Fibroblast of mammary gland (primary cell): ENCODE measurements at regions not wholly inside any gene's neighbourhood (a gene's known extent, or its start where the extent isn't known, plus 50 kb on each side); places are given as distances from the start of the nearest gene placed in this dataset.
A peak's percentile ranks its signal among the peaks of the same experiment; 100 is the strongest.

Source experiments
- DNase-seq: peaks from one replicate; pipeline ENCODE4 v3.0.0-alpha.2; 2010; ENCODE audit warnings: low read depth
- H3K4me3 ChIP-seq: 2 replicates; pipeline ENCODE4 v1.5.1; 2011; ENCODE audit warnings: low read depth, mild to moderate bottlenecking, low read length, moderate library complexity; ENCODE audit not compliant: control insufficient read depth
- TF ChIP-seq, protein P1 (sequence below): conservative IDR thresholded peaks from 2 replicates; pipeline ENCODE4 v1.5.1; 2011; ENCODE audit warnings: low read depth, low read length, inconsistent platforms; ENCODE audit not compliant: control insufficient read depth, insufficient read depth

DNA sequence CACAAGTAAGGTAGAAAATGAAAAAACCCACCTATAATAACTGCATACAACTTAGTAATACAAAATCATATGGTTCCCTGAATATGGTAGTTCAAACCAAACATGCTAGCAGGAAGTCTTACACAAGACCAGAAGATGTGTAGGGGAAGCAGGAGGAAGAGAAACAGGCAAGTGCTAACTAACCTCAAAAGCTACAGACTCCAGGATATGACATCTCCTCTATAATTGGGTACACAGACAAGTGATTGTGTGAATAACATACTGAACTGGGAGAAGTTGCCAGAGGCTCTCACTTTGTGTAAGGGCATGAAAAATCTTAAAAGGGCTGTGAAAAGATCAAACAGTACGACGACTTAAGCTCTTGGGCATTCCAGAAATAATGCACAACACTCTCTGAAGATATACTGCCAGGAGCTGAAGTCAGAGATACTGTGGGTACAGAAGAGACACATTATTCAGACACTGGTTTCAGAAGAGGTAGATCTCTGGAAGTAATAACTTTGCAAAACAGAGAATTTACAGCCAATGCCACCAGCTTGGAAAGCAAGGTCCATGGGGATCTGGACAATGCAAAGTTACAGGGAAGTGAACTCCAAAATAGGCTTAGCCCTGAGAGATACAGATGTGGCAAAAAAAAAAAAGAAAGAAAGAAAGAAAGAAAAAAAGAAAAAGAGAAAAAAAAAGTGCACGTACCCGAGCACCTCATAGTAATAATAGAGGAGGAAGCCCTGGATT is 767.2 kb downstream of the TNS3 start:
- TF ChIP-seq, protein P1, sequence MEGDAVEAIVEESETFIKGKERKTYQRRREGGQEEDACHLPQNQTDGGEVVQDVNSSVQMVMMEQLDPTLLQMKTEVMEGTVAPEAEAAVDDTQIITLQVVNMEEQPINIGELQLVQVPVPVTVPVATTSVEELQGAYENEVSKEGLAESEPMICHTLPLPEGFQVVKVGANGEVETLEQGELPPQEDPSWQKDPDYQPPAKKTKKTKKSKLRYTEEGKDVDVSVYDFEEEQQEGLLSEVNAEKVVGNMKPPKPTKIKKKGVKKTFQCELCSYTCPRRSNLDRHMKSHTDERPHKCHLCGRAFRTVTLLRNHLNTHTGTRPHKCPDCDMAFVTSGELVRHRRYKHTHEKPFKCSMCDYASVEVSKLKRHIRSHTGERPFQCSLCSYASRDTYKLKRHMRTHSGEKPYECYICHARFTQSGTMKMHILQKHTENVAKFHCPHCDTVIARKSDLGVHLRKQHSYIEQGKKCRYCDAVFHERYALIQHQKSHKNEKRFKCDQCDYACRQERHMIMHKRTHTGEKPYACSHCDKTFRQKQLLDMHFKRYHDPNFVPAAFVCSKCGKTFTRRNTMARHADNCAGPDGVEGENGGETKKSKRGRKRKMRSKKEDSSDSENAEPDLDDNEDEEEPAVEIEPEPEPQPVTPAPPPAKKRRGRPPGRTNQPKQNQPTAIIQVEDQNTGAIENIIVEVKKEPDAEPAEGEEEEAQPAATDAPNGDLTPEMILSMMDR = no peak
- peak; percentile 20 for DNase-seq

DNA sequence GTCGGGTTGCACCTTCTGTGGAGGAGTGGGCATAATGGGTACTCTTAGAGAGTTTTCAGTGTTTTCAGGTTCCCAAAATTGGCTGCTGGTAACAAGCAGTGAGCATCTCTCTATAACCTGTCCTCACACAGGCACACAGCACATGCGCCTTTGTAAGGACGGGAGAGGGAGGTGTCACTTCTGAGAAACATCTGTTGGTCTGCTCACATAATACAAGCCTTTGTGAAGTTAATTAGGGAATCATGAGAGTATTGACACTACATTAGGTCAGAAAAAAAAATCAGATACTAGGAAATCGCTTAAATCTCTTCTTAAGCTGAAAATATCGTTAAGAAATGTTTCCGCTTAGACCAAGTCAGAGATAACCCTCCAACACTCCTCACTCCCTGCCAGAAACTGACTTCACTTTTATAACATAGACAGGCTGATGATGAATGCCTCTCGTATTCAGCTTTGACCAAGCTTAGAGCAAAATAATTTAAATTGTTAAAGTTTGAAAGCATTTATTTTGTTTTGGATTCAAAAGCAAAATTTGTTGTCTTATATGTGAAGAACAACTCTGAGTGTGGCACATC is 769.7 kb downstream of the TNS3 start:
- no peak overlapping the region for H3K4me3 ChIP-seq
- TF ChIP-seq, protein P1 = no peak
- peak; percentile 38 for DNase-seq

More for the DNA sequence above, 767.2 kb downstream of the TNS3 start:
- H3K4me3 ChIP-seq = no peak overlapping the region

DNA sequence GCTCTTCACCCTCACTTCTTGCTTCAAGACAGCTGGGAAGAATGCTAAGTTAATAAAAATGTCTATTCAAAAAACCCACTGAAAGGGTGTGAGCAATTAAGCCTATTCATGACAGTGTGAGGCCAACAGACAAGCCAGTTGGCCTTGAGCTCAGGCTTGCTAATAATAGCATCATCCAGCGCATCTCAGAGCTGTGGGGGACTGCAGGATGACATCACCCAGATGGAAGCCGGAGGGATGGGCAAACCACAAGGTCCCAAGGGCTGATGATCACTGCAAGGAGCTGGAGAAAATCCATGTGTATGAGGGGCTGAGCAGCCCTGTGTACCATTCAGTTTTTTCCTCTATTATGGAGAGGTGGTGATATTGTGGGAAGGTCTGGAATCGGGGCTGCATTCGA is 770.4 kb downstream of the TNS3 start:
- no peak overlapping the region for H3K4me3 ChIP-seq
- DNase-seq = peak; percentile 98
- TF ChIP-seq, protein P1 = no peak

DNA sequence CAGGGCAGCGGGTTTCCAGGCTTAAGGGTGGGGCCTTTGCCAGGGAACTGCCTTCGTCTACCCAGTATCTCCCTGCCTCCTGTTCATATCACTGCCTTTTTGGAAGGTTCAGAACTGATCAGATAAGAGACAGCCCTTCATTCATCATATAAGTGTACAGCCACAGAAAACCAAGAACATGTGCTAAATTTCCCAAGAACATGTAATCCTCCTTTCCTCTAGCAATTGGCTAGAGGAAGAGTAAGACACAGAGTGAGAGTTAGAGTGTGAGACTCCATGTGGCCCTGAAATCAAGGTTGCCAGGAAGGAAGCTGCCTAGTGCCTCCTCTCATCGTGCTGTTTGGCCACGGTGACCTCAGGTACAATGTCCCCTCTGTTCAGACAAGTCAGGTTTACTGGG is 770.9 kb downstream of the TNS3 start:
- peak; percentile 42 for DNase-seq
- TF ChIP-seq, protein P1 = no peak
- H3K4me3 ChIP-seq = no peak overlapping the region

DNA sequence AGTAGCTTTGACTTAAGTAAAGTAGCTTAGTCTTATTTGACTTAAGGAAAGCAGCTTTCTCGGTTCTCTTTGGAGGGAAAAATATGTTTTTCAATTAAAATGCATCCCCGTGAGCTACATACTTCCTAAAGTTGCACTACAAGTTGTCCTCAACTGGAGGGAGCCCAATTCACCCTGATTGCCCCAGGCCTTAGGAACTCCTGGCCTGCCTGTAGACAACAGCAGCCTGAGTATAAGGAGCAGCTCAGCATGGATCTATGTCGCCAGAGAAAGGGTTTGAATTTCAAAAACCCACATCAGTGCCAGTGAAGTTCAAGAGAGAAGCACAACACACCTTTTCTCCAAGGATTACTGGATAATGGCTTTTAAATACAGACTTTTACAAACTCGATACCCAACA is 772.0 kb downstream of the TNS3 start:
- TF ChIP-seq, protein P1 = no peak
- no peak for DNase-seq
- H3K4me3 ChIP-seq = no peak overlapping the region

DNA sequence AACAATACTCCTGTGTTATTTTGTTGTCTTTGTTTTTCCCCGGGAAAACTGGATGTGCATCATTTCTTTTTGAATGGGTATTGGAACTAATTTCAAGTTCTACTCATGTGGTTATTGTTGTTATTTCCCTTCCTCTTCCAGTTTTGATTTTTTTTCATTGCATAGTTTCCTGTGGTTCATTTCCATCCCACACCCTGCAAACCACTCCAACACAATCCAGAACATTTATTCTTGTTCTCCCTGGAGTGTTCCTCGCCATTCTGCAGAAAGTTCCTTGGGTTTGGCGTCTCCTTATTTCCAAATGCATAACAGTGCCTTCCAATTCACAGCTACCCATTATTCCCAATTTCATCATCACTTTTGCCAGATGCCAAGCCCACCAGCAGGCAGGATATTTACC is 775.1 kb downstream of the TNS3 start:
- H3K4me3 ChIP-seq = no peak overlapping the region
- no peak for DNase-seq
- TF ChIP-seq, protein P1 = no peak
